Activated CD8-positive, alpha-beta T cell treated with anti-CD3 and anti-CD28 coated beads for 36 hours (primary cell): ENCODE measurements at regions not wholly inside any gene's neighbourhood (a gene's known extent, or its start where the extent isn't known, plus 50 kb on each side); places are given as distances from the start of the nearest gene placed in this dataset.

ENCODE experiments used
- ATAC-seq: fragments of 200-7000 bp; cut with Tn5 transposase; one replicate; pipeline ENCODE4 v1.10.0; 2021; ENCODE audit warnings: mild to moderate bottlenecking, moderate library complexity
- CTCF ChIA-PET: fragments of 350-600 bp; sonication (Branson Sonifier 250); formaldehyde crosslinking; loops from one replicate; lab custom pipeline; 2021; ENCODE audit warnings: antibody characterized with exemption; lab: Charles Lee
- POLR2A ChIA-PET: fragments of 350-600 bp; sonication (Branson Sonifier 250); formaldehyde crosslinking; loops from one replicate; lab custom pipeline; 2021; ENCODE audit warnings: antibody characterized with exemption; lab: Charles Lee
- DNase-seq: peaks from one replicate; pipeline ENCODE4 v3.0.0-alpha.2; 2020
- H3K27ac Mint-ChIP-seq: one replicate; pipeline ENCODE4 v1.8.0; 2021; ENCODE audit warnings: mild to moderate bottlenecking, mixed read lengths
- H3K27me3 Mint-ChIP-seq: one replicate; pipeline ENCODE4 v1.8.0; 2021; ENCODE audit warnings: mixed read lengths
- H3K36me3 Mint-ChIP-seq: one replicate; pipeline ENCODE4 v1.8.0; 2021; ENCODE audit warnings: low read depth, mixed read lengths
- H3K4me1 Mint-ChIP-seq: one replicate; pipeline ENCODE4 v1.8.0; 2021; ENCODE audit warnings: low read depth, mixed read lengths
- H3K4me3 Mint-ChIP-seq: one replicate; pipeline ENCODE4 v1.8.0; 2021; ENCODE audit warnings: mild to moderate bottlenecking, moderate library complexity, mixed read lengths
- H3K9me3 Mint-ChIP-seq: one replicate; pipeline ENCODE4 v1.8.0; 2021; ENCODE audit warnings: mixed read lengths
- intact Hi-C: fragments of 100-400 bp; cut with micrococcal nuclease; formaldehyde crosslinking; loops from one replicate; pipeline ENCODE4 v1.10.0; 2022
- TF ChIP-seq, protein P1 (sequence below): fragments of 200-600 bp; IDR thresholded peaks from one replicate; pipeline ENCODE4 v1.8.0; 2022; ENCODE audit warnings: antibody characterized with exemption, mild to moderate bottlenecking

DNA sequence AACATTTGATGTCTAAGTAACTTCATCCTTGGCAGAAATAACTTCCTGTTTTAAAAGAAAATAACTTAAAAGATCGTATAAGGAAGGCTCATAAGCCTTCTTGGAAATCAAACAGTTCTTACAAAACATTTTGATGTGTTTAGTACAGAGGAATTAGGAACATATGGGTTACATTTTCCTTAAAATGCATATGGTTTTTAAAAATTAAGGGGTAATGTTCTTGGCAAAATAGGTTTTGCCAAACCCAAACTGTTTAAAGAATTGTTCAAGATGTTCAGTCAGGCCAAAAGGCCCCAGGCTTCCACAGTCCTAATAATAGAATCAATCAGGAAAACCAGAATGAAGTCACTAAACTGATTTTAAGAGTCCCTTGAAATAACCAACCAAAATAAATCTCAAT, 142.7 kb upstream of the SLC35B3 start:
- TF ChIP-seq, protein P1, sequence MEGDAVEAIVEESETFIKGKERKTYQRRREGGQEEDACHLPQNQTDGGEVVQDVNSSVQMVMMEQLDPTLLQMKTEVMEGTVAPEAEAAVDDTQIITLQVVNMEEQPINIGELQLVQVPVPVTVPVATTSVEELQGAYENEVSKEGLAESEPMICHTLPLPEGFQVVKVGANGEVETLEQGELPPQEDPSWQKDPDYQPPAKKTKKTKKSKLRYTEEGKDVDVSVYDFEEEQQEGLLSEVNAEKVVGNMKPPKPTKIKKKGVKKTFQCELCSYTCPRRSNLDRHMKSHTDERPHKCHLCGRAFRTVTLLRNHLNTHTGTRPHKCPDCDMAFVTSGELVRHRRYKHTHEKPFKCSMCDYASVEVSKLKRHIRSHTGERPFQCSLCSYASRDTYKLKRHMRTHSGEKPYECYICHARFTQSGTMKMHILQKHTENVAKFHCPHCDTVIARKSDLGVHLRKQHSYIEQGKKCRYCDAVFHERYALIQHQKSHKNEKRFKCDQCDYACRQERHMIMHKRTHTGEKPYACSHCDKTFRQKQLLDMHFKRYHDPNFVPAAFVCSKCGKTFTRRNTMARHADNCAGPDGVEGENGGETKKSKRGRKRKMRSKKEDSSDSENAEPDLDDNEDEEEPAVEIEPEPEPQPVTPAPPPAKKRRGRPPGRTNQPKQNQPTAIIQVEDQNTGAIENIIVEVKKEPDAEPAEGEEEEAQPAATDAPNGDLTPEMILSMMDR, result no peak
- H3K4me1 Mint-ChIP-seq, result no peaks in the 10 kb centered on the region
- intact Hi-C loops, result no loop called here
- no peak overlapping the region for H3K27ac Mint-ChIP-seq
- ChIA-PET POLR2A (no interaction called here), CTCF (no interaction called here)
- H3K4me3 Mint-ChIP-seq, result no peak overlapping the region
- DNase-seq, result no peak
- ATAC-seq, result no peak
- no peaks in the 10 kb centered on the region for H3K36me3 Mint-ChIP-seq
- H3K27me3 Mint-ChIP-seq, result no peaks in the 10 kb centered on the region
- H3K9me3 Mint-ChIP-seq, result no peaks in the 10 kb centered on the region

DNA sequence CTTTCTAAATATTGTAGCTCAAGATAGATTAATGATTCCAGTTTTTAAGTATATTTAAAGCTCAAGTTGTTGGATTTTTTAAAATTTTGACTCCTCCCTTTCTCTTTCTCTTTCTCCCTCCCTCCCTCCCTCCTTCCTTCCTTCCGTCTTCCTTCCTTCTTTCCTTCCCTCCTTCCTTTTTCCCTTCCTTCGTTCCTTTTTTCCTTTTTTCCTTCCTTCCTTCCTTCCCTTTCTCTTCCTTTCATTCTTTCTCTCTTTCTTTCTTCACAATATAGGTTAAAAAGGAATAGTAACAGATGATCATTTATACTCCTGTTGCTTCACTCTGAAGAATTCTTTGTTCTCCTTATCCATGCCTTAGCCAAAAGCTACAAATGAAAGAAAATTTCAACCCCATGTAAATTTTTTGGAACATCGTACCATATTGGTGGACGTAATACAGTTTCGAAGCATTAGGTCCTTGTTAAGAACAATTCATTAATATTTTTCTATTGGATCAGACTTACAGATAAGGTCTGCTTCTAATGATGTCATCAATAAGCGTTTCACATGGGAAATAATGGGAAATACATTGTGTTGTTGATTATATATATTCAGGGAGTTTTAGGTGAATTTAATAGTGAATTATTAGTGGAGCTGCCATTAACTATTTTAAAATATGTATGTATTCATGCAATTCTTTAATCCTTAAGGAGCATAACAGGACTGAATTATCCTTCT, 139.6 kb upstream of the SLC35B3 start:
- POLR2A ChIA-PET, result no interaction called here
- Mint-ChIP-seq H3K9me3 (no peaks in the 10 kb centered on the region), H3K27me3 (no peaks in the 10 kb centered on the region), H3K4me1 (no peaks in the 10 kb centered on the region), H3K4me3 (no peak overlapping the region), H3K27ac (no peak overlapping the region), H3K36me3 (no peaks in the 10 kb centered on the region)
- ATAC-seq, result no peak
- intact Hi-C loops, result no loop called here
- TF ChIP-seq, protein P1, result no peak
- DNase-seq, result no peak
- CTCF ChIA-PET, result no interaction called here

DNA sequence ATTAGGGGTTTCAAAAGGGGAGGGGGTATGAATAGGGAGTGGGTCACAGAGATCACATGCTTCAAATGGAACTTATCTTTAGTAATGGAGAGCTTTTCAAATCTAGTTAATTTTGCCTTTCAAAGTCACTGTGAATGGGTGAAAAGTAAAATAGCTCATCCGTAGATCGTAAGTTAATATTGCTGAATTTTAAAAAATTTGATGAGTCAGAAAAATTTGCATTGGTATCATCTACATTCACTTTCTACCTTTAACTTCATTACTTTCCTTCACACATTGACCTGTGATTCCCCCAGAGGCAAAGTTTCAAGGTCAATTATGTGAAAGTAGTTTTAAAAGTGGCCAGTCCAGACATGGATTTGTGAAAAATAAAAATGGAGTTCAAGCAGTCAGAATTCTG, 139.0 kb upstream of the SLC35B3 start:
- intact Hi-C loops, result no loop called here
- H3K4me3 Mint-ChIP-seq, result no peak overlapping the region
- H3K9me3 Mint-ChIP-seq, result peaks cover 2% of the 10 kb centered on the region
- no peaks in the 10 kb centered on the region for H3K4me1 Mint-ChIP-seq
- TF ChIP-seq, protein P1, result no peak
- H3K27ac Mint-ChIP-seq, result no peak overlapping the region
- CTCF ChIA-PET, result no interaction called here
- no peaks in the 10 kb centered on the region for H3K36me3 Mint-ChIP-seq
- POLR2A ChIA-PET, result no interaction called here
- no peak for ATAC-seq
- no peak for DNase-seq
- H3K27me3 Mint-ChIP-seq, result no peaks in the 10 kb centered on the region

DNA sequence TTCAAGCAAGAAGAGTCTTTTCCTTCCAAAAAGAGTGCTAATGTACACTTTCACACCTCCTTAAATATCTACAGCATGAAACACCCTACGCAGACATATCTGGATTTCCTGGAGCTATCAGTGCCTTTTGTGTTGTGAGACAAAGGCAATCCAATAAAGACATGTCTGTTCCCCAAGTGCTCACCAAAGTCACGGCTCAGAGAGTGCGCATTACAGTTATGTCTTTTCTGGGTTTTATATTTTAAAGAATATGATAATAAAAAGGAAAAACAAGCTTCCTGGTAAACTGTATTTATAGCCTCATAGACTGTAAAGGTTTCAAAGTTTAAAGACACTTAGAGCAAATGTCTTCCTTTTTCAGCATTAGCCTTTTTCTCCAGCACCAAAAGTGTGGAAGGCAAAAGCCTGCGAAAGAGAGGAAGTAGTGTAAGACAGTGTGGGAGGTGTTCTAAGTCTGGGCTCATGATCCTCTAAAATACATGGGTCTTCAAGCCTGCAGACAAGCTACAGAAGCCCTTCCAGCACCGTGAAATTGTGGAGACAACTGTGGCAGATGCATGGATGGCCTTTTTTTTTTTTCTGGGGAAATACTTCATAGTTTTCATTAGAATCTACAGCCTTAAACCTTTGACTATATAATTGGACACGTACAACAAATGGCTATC, 135.0 kb upstream of the SLC35B3 start:
- H3K36me3 Mint-ChIP-seq, result no peaks in the 10 kb centered on the region
- CTCF ChIA-PET, result interaction anchor here (1.5 kb wide), 1 partner anchor 9 kb away, joined by 3 read pairs; no protein-coding TSS in a partner anchor

More for the DNA sequence above, 135.0 kb upstream of the SLC35B3 start:
- Mint-ChIP-seq H3K9me3 (peaks cover 2% of the 10 kb centered on the region), H3K4me3 (no peak overlapping the region), H3K27me3 (no peaks in the 10 kb centered on the region), H3K4me1 (no peaks in the 10 kb centered on the region), H3K27ac (no peak overlapping the region)
- POLR2A ChIA-PET, result interaction anchor here (0.6 kb wide), 1 partner anchor 161 kb away, joined by 4 read pairs; no protein-coding TSS in a partner anchor
- DNase-seq (no peak), ATAC-seq (no peak)
- intact Hi-C loops, result no loop called here
- TF ChIP-seq, protein P1, result no peak
